ENCODE measurements at regions not wholly inside any gene's neighbourhood (a gene's known extent, or its start where the extent isn't known, plus 50 kb on each side); places are given as distances from the start of the nearest gene placed in this dataset.

GRCh38 chr5:20266066-20266465, 278.1 kb upstream of the CDH18 start (continued):
- no peak for TF ChIP-seq ZNF687 (IDR thresholded peaks at IDR 0.05)
- TF ChIP-seq JUND (IDR thresholded peaks at IDR 0.05; ENCODE audit: low read depth, low read length), result no peak
- no peak for TF ChIP-seq ASH2L (IDR thresholded peaks at IDR 0.05; ENCODE audit: borderline replicate concordance, low read depth)
- no peak for TF ChIP-seq SREBF2 (IDR thresholded peaks at IDR 0.05; ENCODE audit: low read length)

DNA sequence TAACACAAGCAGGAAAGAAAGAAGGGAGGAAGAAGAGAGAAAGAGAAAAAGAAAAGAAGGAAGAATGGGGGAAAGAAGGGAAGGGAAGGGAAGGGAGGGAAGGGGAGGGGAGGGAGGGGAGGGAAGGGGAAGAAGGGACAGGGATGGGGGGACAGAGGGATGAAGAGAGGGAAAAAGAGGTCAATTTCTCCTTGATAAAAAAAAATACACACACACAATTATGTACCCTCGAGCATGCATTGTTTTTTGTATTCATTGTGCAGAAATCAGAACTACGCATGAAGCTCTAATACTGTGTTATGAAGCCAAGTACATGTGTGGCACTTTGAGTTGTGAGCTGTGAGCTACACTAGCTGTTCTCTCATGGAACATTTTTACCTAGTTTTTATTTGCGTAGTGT, 274.9 kb upstream of the CDH18 start:
- in situ Hi-C loops (cut with MboI), result no loop called here
- FAIRE-seq, result no peak

More for the DNA sequence above, 274.9 kb upstream of the CDH18 start:
- Histone ChIP-seq H3K27ac (ENCODE audit: control insufficient read depth, insufficient read depth) (no peak overlapping the region), H3K4me3 (no peak overlapping the region), H3K27me3 (replicated peaks in 1 of 2; ENCODE audit: control insufficient read depth in 2 of 2, insufficient read depth in 2 of 2, low read length in 1 of 2) (no peaks in the 10 kb centered on the region), H2AFZ (ENCODE audit: control insufficient read depth, low read depth, low read length) (no peak overlapping the region), H3K4me2 (ENCODE audit: control insufficient read depth, insufficient read depth) (no peak overlapping the region), H3K9ac (ENCODE audit: control insufficient read depth, insufficient read depth, low read length) (no peak overlapping the region), H3K79me2 (ENCODE audit: control insufficient read depth, insufficient read depth, low read length) (no peaks in the 10 kb centered on the region), H4K20me1 (ENCODE audit: control insufficient read depth, insufficient read depth) (no peaks in the 10 kb centered on the region), H3K4me1 (ENCODE audit: control insufficient read depth, insufficient read depth, low read length) (no peaks in the 10 kb centered on the region), H3K36me3 (ENCODE audit: control insufficient read depth in 2 of 2, insufficient read depth in 2 of 2, low read length in 1 of 2) (no peaks in the 10 kb centered on the region), H3K9me3 (replicated peaks; ENCODE audit: control insufficient read depth, insufficient read depth, low read length) (no peaks in the 10 kb centered on the region)
- no peak for ATAC-seq
- CTCF ChIA-PET, result no interaction called here
- intact Hi-C loops (cut with micrococcal nuclease; ENCODE audit: unreplicated experiment), result no loop called here
- RAD21 ChIA-PET (ENCODE audit: unreplicated experiment), result no interaction called here
- no peak for TF ChIP-seq EED (IDR thresholded peaks at IDR 0.05; ENCODE audit: low read depth)
- TF ChIP-seq ATF7 (IDR thresholded peaks at IDR 0.05; ENCODE audit: low read depth), result no peak
- no peak for TF ChIP-seq SRF (IDR thresholded peaks at IDR 0.05; ENCODE audit: low read depth in 2 of 2, low read length in 2 of 2)
- TF ChIP-seq, protein P1, sequence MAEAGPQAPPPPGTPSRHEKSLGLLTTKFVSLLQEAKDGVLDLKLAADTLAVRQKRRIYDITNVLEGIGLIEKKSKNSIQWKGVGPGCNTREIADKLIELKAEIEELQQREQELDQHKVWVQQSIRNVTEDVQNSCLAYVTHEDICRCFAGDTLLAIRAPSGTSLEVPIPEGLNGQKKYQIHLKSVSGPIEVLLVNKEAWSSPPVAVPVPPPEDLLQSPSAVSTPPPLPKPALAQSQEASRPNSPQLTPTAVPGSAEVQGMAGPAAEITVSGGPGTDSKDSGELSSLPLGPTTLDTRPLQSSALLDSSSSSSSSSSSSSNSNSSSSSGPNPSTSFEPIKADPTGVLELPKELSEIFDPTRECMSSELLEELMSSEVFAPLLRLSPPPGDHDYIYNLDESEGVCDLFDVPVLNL (IDR thresholded peaks at IDR 0.05; ENCODE audit: low read depth, low read length), result no peak
- TF ChIP-seq TCF12 (IDR thresholded peaks at IDR 0.05; ENCODE audit: low read depth, low read length), result no peak
- no peak for TF ChIP-seq CREB1 (IDR thresholded peaks at IDR 0.05; ENCODE audit: low read depth)
- no peak for TF ChIP-seq BACH1 (IDR thresholded peaks at IDR 0.05; ENCODE audit: borderline replicate concordance)
- no peak for TF ChIP-seq IKZF2 (IDR thresholded peaks at IDR 0.05)
- no peak for TF ChIP-seq HDGF (IDR thresholded peaks at IDR 0.05)
- TF ChIP-seq NFXL1 (IDR thresholded peaks at IDR 0.05; ENCODE audit: borderline replicate concordance), result no peak
- TF ChIP-seq IRF4 (IDR thresholded peaks at IDR 0.05; ENCODE audit: low read depth, low read length), result no peak
- TF ChIP-seq NR2F1 (conservative IDR thresholded peaks at IDR 0.05), result no peak
- POLR2A ChIA-PET, result no interaction called here
- SMC1A ChIA-PET (ENCODE audit: uncharacterized antibody, unreplicated experiment), result no interaction called here
- no peak for DNase-seq (ENCODE audit: low read depth, low spot score)
- no TSS peak for BruUV-seq (replicated peaks)
- WGBS (ENCODE audit: insufficient coverage, insufficient replicate concordance, low lambda C conversion rate, missing lambda C conversion rate), result 26% methylated on average over 3 of the region's 3 CpGs

Measured in GM12878 (cell line).